ENCODE measurements at regions not wholly inside any gene's neighbourhood (a gene's known extent, or its start where the extent isn't known, plus 50 kb on each side); places are given as distances from the start of the nearest gene placed in this dataset.

DNA sequence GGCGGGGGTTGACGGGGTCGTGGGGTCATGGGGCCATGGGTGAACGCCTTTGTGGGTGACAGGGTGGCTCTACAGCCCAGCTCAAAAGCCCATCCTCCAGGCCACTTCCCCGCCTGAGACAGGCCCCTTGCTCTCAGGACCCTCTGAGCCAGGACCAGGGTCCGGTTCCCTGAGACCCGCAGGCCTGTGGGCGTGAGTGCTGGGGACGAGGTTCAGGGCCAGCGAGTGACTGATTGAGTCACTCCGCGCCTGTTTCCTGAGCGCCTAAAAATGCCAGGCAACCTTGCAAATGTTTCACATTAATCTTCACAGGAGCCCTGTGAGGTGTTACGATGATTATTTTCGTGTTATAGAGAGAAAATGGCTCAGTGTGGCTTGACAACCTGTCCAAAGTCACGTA is 97.8 kb downstream of the ZNF674 start:
- TF ChIP-seq EP300 (IDR thresholded peaks at IDR 0.05) (no peak), POLR2A (IDR thresholded peaks at IDR 0.05) (no peak), POLR2AphosphoS5 (IDR thresholded peaks at IDR 0.05) (no peak)
- TF ChIP-seq, protein P1, sequence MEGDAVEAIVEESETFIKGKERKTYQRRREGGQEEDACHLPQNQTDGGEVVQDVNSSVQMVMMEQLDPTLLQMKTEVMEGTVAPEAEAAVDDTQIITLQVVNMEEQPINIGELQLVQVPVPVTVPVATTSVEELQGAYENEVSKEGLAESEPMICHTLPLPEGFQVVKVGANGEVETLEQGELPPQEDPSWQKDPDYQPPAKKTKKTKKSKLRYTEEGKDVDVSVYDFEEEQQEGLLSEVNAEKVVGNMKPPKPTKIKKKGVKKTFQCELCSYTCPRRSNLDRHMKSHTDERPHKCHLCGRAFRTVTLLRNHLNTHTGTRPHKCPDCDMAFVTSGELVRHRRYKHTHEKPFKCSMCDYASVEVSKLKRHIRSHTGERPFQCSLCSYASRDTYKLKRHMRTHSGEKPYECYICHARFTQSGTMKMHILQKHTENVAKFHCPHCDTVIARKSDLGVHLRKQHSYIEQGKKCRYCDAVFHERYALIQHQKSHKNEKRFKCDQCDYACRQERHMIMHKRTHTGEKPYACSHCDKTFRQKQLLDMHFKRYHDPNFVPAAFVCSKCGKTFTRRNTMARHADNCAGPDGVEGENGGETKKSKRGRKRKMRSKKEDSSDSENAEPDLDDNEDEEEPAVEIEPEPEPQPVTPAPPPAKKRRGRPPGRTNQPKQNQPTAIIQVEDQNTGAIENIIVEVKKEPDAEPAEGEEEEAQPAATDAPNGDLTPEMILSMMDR (IDR thresholded peaks at IDR 0.05), result no peak
- DNase-seq (no peak), ATAC-seq (ENCODE audit: low FRiP score in 2 of 2) (peak in 1 of 2 donors; percentile 64)
- Histone ChIP-seq H3K4me1 (peaks cover 0 to 9% (median 0%) of the 10 kb centered on the region in 4 donors), H3K9me3 (no peaks in the 10 kb centered on the region), H3K27ac (peak overlapping the region; percentile 78 to 87 (median 82)), H3K4me3 (peak overlapping the region; percentile 12 to 80 (median 66)), H3K36me3 (peaks cover 0 to 12% (median 3%) of the 10 kb centered on the region in 4 donors), H3K27me3 (no peaks in the 10 kb centered on the region)
- 0 to 34% methylated on average over 3 to 15 of the region's 16 CpGs for WGBS, 2 donors

DNA sequence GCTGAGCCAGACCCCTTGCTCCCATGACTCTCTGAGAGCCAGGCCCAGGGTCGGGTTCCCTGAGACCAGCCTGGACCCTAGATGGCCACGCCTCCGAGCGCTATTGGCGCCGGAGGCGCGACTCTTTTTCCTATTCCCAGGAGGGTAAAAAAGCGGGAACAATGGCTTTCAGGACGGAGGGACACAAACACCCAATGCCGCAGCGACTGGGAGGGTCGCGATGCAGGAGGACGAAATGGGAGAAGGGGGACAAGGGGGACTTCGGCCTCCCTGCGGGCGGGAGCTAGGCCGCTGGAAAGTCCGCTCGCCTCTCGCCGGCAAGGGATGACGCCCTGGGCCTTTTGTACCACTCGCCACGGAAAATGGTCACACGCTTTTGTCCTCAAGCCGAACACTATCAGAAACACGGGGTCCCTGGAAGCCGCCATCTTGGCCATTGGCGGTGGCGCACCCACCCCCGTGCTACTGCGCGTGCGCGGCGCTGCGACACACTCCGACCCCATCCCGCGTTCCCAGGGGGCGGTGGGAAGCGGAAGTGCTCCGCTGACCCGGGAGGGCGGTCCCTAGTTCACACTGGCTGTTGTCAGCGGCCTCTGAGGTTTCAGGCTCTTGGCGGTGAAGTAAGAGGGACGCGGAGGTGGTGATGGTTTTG is 98.4 kb downstream of the ZNF674 start:
- TF ChIP-seq EP300 (IDR thresholded peaks at IDR 0.05) (no peak), POLR2A (IDR thresholded peaks at IDR 0.05) (peak in 3 of 4 donors; percentile 40 to 71 (median 57)), POLR2AphosphoS5 (IDR thresholded peaks at IDR 0.05) (peak; percentile 73 to 87)
- TF ChIP-seq, protein P1 (IDR thresholded peaks at IDR 0.05), result peak in 1 of 6 experiments; percentile 9
- WGBS, 2 donors, result 0 to 28% methylated on average over 2 to 51 of the region's 51 CpGs
- H3K27me3 ChIP-seq, result no peaks in the 10 kb centered on the region
- peaks cover 0 to 9% (median 0%) of the 10 kb centered on the region in 4 donors for H3K4me1 ChIP-seq
- ATAC-seq (ENCODE audit: low FRiP score in 2 of 2), result peak; percentile 89 to 99
- DNase-seq, result peak; percentile 81 to 96
- H3K4me3 ChIP-seq, result peak overlapping the region; percentile 12 to 80 (median 66)
- H3K9me3 ChIP-seq, result no peaks in the 10 kb centered on the region
- peaks cover 0 to 10% (median 3%) of the 10 kb centered on the region in 4 donors for H3K36me3 ChIP-seq
- peak overlapping the region; percentile 78 to 87 (median 82) for H3K27ac ChIP-seq

DNA sequence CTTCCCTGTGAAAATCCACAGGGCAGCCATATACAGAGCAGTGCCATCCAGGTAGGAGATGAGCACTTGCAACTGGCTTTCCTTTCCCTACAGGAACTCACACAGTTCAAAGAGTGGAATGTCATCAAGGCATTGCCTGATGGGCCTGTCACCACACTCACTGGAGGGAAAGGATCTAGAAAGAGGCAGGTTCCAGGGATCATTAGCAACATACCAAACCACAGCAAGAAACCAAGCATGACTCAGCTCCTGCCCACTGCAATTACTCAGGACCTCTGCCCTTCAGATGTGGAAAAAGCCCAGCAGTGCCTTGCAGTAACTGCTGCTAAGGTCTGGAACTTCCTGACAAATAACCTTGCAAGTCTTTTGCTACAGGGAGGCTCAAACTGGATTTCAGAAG is 101.2 kb downstream of the ZNF674 start:
- ATAC-seq (ENCODE audit: low FRiP score in 2 of 2) (no peak), DNase-seq (no peak)
- H3K9me3 ChIP-seq, result no peaks in the 10 kb centered on the region
- no peak overlapping the region for H3K27ac ChIP-seq
- H3K4me3 ChIP-seq, result no peak overlapping the region
- peaks cover 0 to 4% (median under 1%) of the 10 kb centered on the region in 4 donors for H3K36me3 ChIP-seq
- peaks cover 0 to 9% (median 0%) of the 10 kb centered on the region in 4 donors for H3K4me1 ChIP-seq
- no peaks in the 10 kb centered on the region for H3K27me3 ChIP-seq
- TF ChIP-seq POLR2A (IDR thresholded peaks at IDR 0.05) (no peak), EP300 (IDR thresholded peaks at IDR 0.05) (no peak), POLR2AphosphoS5 (IDR thresholded peaks at IDR 0.05) (no peak)
- TF ChIP-seq, protein P1 (IDR thresholded peaks at IDR 0.05), result no peak

DNA sequence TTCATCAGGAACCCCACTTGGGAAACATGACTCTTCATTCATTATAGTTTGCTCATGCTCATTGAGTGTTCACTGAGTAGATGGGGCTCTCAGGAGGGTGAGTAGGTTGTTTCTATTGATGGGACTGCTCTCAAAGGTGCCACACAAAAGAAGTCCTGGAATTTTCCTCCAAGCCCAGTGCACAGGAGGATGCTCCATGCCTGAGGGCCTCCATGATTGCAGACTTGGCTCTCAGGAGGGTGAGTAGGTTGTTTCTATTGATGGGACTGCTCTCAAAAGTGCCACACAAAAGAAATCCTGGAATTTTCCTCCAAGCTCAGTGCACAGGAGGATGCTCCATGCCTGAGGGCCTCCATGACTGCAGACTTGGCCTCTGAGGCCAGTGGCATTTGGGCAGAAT is 108.5 kb downstream of the ZNF674 start:
- ATAC-seq (ENCODE audit: low FRiP score in 2 of 2), result no peak
- H3K9me3 ChIP-seq, result no peaks in the 10 kb centered on the region
- TF ChIP-seq POLR2A (IDR thresholded peaks at IDR 0.05) (no peak), EP300 (IDR thresholded peaks at IDR 0.05) (no peak), POLR2AphosphoS5 (IDR thresholded peaks at IDR 0.05) (no peak)
- TF ChIP-seq, protein P1 (IDR thresholded peaks at IDR 0.05), result no peak

DNA sequence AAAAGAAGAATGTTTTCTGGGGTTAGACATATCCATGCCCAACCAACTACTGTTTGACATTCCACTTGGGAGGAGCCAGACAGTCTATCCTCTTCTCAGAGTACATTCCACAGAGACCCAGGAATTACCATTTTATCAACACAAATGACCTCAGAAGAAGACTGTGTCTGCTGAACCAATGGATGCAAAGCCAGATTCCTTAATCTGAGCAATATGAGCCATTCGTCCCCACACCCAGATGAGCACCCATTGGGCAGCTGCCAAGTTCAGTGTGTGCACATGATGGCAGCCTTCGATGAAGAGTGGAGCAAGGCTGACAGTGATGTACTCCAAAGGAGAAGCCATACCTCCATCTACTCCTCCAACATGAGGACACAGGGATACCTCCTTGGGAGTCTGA is 111.3 kb downstream of the ZNF674 start:
- no peak for DNase-seq
- TF ChIP-seq EP300 (IDR thresholded peaks at IDR 0.05) (no peak), POLR2AphosphoS5 (IDR thresholded peaks at IDR 0.05) (no peak), POLR2A (IDR thresholded peaks at IDR 0.05) (no peak)
- TF ChIP-seq, protein P1 (IDR thresholded peaks at IDR 0.05), result no peak
- Histone ChIP-seq H3K9me3 (no peaks in the 10 kb centered on the region), H3K36me3 (no peaks in the 10 kb centered on the region), H3K27me3 (no peaks in the 10 kb centered on the region), H3K4me3 (no peak overlapping the region), H3K4me1 (no peaks in the 10 kb centered on the region), H3K27ac (no peak overlapping the region)
- ATAC-seq (ENCODE audit: low FRiP score in 2 of 2), result no peak
- 77 to 82% methylated on average over 2 of the region's 2 CpGs for WGBS, 2 donors

More for the DNA sequence above, 108.5 kb downstream of the ZNF674 start:
- no peaks in the 10 kb centered on the region for H3K27me3 ChIP-seq
- no peaks in the 10 kb centered on the region for H3K36me3 ChIP-seq
- no peak for DNase-seq
- no peak overlapping the region for H3K4me3 ChIP-seq
- H3K4me1 ChIP-seq, result no peaks in the 10 kb centered on the region
- no peak overlapping the region for H3K27ac ChIP-seq
